ENCODE measurements at regions not wholly inside any gene's neighbourhood (a gene's known extent, or its start where the extent isn't known, plus 50 kb on each side); places are given as distances from the start of the nearest gene placed in this dataset.

- TF ChIP-seq REST (IDR thresholded peaks at IDR 0.05; ENCODE audit: insufficient read depth in 1 of 2, low read depth in 2 of 2, low read length in 2 of 2) (no peak), POLR2AphosphoS5 (IDR thresholded peaks at IDR 0.05; ENCODE audit: low read depth, low read length) (no peak), SIN3A (IDR thresholded peaks at IDR 0.05; ENCODE audit: borderline replicate concordance, insufficient read depth, low read length) (no peak)
Measured at GRCh38 chr4:3877868-3878267, 111.7 kb downstream of the ADRA2C start.

Data from PFSK-1 (cell line).